ENCODE measurements at regions not wholly inside any gene's neighbourhood (a gene's known extent, or its start where the extent isn't known, plus 50 kb on each side); places are given as distances from the start of the nearest gene placed in this dataset.

- no peak for TF ChIP-seq GTF3C2 (IDR thresholded peaks at IDR 0.05; ENCODE audit: borderline replicate concordance, extremely low read depth, insufficient read length)
Observed at GRCh38 chr16:88318521-88318920, 64.2 kb upstream of the ZNF469 start (continued).

DNA sequence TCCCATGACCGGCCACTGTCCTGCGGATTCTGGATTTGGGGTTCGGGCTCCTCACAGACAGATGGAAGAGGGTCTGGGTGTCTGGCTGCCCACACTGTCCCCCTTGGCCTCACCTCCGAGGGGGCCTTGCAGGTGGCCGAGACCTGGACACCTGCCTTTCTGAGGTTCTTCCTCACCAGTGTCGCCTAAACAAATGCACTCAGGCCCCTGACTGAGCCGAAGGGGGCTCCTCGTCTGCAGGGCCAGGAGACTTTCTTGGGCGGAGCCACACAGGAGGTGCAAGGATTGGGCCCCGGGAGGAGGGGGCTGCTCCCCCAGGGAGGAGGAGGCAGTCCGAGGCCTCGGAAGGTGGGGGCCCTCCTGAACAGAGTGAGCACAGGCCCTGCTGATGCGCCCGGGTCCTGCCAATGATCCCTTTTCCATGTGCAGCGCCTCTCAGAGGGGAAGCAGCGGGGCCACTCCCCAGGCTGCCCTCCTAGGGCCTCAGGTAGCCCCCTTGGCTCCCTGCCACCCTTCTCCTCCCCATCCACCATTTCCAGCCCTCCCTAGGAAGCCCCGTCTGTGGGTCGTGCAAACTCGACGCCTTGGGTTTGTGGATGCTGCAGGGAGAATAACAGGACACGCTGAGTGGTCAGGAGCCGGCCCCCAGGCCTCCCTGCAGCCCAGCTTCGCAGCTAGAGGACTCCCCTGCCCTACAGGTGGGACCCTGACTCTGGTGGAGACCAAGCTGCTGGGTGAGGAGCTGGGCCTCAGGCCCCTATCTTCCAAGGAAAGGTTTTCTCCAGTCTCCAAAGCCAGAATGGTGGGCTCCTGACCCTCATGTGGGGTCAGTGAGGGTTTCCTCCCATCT is 63.4 kb upstream of the ZNF469 start:
- Histone ChIP-seq H3K4me2 (ENCODE audit: insufficient read depth, low read length) (no peak overlapping the region), H4K20me1 (replicated peaks; ENCODE audit: control insufficient read depth, insufficient read depth, low read length) (no peaks in the 10 kb centered on the region), H2AFZ (ENCODE audit: low read depth, low read length) (no peak overlapping the region), H3K9me1 (ENCODE audit: control insufficient read depth, insufficient read depth, low read length) (no peaks in the 10 kb centered on the region), H3K27me3 (ENCODE audit: control insufficient read depth in 2 of 2, insufficient read depth in 2 of 2, low read length in 2 of 2) (no peaks in the 10 kb centered on the region), H3K4me3 (no peak overlapping the region), H3K27ac (ENCODE audit: extremely low read depth, low read depth, low read length) (no peak overlapping the region), H3K9me3 (replicated peaks; ENCODE audit: control insufficient read depth, insufficient read depth, low read depth, low read length) (no peaks in the 10 kb centered on the region), H3K36me3 (ENCODE audit: control insufficient read depth, insufficient read depth, low read length) (no peaks in the 10 kb centered on the region), H3K79me2 (ENCODE audit: control insufficient read depth, insufficient read depth, low read length) (no peaks in the 10 kb centered on the region), H3K9ac (ENCODE audit: insufficient read depth in 1 of 2, low read depth in 2 of 2, low read length in 2 of 2) (peak overlapping the region in 1 of 2 experiments; percentile 71; a peak in 1 of 4 replicates), H3K4me1 (replicated peaks in 1 of 2; ENCODE audit: control insufficient read depth in 2 of 2, insufficient read depth in 2 of 2, low read length in 2 of 2) (peaks cover 10 to 68% of the 10 kb centered on the region in 2 experiments; a peak in 4 of 5 replicates)
- FAIRE-seq = no peak
- intact Hi-C loops (cut with micrococcal nuclease) (no loop called here), in situ Hi-C loops (cut with MboI) (no loop called here)
- no peak for ATAC-seq
- DNase-seq (ENCODE audit: extremely low read depth in 1 of 4, low spot score in 3 of 4) = no peak
- ChIA-PET CTCF (ENCODE audit: low intra/inter-chr PET ratio) (interaction anchor here (0.7 kb wide), 1 partner anchor 61 kb away, joined by 3 read pairs; no protein-coding TSS in a partner anchor), POLR2A (interaction anchor here (1.3 kb wide), 1 partner anchor 13 kb away, joined by 3 read pairs; no protein-coding TSS in a partner anchor)
- 42% methylated on average over 23 of the region's 23 CpGs for WGBS (ENCODE audit: insufficient coverage, low coverage, missing lambda C conversion rate)
- no TSS peak for BruUV-seq (replicated peaks)
- TF ChIP-seq, protein P1, sequence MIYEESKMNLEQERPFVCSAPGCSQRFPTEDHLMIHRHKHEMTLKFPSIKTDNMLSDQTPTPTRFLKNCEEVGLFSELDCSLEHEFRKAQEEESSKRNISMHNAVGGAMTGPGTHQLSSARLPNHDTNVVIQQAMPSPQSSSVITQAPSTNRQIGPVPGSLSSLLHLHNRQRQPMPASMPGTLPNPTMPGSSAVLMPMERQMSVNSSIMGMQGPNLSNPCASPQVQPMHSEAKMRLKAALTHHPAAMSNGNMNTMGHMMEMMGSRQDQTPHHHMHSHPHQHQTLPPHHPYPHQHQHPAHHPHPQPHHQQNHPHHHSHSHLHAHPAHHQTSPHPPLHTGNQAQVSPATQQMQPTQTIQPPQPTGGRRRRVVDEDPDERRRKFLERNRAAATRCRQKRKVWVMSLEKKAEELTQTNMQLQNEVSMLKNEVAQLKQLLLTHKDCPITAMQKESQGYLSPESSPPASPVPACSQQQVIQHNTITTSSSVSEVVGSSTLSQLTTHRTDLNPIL (CRISPR knock-in tag; IDR thresholded peaks at IDR 0.05) = no peak
- TF ChIP-seq KAT2B (IDR thresholded peaks at IDR 0.05; ENCODE audit: low read depth, low read length) (no peak), ARID2 (IDR thresholded peaks at IDR 0.05) (no peak), RBM34 (IDR thresholded peaks at IDR 0.05; ENCODE audit: borderline replicate concordance, insufficient read depth, low read length) (no peak), TCF3 (CRISPR knock-in tag; IDR thresholded peaks at IDR 0.05) (no peak), ZBTB1 (CRISPR knock-in tag; IDR thresholded peaks at IDR 0.05; ENCODE audit: borderline replicate concordance, low read depth) (no peak), KHSRP (IDR thresholded peaks at IDR 0.05) (no peak), HDAC6 (IDR thresholded peaks at IDR 0.05; ENCODE audit: low read depth, low read length) (no peak), XRCC5 (IDR thresholded peaks at IDR 0.05; ENCODE audit: low read depth, low read length) (no peak)
- TF ChIP-seq, protein P2, sequence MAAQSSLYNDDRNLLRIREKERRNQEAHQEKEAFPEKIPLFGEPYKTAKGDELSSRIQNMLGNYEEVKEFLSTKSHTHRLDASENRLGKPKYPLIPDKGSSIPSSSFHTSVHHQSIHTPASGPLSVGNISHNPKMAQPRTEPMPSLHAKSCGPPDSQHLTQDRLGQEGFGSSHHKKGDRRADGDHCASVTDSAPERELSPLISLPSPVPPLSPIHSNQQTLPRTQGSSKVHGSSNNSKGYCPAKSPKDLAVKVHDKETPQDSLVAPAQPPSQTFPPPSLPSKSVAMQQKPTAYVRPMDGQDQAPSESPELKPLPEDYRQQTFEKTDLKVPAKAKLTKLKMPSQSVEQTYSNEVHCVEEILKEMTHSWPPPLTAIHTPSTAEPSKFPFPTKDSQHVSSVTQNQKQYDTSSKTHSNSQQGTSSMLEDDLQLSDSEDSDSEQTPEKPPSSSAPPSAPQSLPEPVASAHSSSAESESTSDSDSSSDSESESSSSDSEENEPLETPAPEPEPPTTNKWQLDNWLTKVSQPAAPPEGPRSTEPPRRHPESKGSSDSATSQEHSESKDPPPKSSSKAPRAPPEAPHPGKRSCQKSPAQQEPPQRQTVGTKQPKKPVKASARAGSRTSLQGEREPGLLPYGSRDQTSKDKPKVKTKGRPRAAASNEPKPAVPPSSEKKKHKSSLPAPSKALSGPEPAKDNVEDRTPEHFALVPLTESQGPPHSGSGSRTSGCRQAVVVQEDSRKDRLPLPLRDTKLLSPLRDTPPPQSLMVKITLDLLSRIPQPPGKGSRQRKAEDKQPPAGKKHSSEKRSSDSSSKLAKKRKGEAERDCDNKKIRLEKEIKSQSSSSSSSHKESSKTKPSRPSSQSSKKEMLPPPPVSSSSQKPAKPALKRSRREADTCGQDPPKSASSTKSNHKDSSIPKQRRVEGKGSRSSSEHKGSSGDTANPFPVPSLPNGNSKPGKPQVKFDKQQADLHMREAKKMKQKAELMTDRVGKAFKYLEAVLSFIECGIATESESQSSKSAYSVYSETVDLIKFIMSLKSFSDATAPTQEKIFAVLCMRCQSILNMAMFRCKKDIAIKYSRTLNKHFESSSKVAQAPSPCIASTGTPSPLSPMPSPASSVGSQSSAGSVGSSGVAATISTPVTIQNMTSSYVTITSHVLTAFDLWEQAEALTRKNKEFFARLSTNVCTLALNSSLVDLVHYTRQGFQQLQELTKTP (IDR thresholded peaks at IDR 0.05; ENCODE audit: low read depth in 1 of 2, partially characterized antibody in 2 of 2) = no peak

All from K562 (cell line).